Stimulated activated CD8-positive, alpha-beta memory T cell treated with anti-CD3 and anti-CD28 coated beads, Interleukin-4, amount 100 ng/mL, for 4 hours (primary cell): ENCODE measurements at regions not wholly inside any gene's neighbourhood (a gene's known extent, or its start where the extent isn't known, plus 50 kb on each side); places are given as distances from the start of the nearest gene placed in this dataset.

Experiments used
- DNase-seq, 2 donors: peaks; one replicate each; pipeline ENCODE4 v3.0.0-alpha.2; 2020; ENCODE audit warnings: low read depth in 2 of 2, low spot score in 1 of 2

DNA sequence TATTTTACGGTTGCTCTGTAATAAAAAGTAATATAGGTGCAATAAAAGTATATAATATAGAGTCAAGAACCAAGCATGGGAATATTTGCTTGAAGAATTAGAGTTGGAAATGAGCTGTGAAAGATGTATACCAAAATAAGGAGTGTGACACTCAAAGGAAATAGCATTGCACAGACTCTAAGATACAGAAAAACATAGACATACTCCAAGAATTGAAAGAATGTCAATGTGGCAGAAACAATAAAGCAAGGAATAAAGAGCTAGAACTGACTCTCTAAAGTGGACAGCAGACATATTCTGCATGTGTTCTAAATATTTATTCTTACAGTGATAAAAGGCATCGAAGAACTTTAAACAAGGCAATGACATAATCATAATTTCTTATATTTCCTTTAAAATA, 561.1 kb upstream of the SETBP1 start:
- DNase-seq: no peak

DNA sequence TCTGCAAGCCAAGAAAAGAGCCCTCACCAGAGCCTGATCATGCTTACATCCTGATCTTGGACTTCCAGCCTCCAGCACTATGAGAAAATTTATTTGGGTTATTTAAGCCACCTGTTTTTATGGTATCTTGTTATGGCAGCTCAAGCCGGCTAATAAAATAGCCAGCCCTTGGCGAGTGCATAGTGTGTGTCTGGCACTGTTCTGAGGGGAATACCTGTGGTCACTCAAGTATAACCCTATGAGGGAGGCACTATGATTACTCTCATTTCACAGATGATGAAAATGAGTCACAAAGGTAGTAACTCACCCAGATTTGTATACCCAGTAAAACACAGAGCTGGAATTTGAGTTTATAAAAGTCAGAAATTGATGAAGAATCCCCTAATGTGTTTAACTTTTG, 556.9 kb upstream of the SETBP1 start:
- DNase-seq: no peak

DNA sequence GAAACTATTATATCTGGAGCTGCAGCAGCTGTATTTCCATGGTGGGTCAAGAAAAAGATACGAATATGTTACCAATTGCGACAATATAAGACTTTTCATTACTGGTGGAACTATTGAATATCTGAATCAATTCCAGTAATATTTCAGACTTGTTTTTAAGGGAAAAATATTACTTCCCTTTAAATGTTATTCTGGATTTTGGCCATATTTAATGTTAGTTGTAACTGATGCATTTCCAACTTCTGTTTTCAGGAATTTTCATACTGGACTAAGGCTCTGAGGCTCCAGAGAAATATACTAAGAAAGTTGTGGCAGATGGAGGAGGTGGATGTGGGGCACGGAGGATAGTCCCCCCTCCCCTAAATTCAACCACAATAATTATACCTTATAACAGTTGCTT, 555.2 kb upstream of the SETBP1 start:
- no peak for DNase-seq

DNA sequence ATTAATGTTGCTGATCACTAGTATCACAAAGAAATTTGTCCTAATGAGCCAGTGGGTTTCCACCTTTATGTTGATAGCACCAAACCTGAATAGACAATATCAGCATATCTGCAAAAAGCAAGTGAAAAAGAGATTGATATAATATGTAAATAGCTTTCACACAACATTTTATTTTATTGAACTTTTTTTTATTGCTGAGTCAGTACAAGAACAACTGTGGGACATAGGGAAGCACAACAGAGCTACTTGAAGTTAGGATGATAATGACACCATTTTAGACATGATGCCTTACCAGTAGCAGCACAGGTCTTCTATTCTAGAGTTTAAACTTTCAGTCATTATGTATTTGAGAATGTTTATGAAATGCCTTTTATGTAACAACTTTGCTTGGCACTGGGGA, 554.1 kb upstream of the SETBP1 start:
- DNase-seq: no peak

DNA sequence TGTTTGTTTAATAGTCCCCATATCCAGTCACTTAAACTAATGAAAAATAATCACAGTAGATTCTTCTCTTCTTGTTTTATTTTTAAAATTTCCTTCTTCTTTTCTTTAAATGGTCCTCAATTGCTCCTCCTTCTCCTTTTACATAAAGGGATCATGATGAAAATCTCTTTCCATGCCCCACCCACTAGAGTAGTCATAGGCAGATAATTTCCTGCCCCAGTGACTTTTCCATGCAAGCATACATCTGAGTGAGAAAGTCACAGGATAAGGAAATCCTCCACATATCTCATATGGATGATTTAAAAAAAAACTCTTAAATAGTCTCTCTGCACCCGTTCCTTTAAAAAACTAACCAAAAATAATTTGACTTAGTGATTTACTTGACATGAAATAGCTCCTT, 552.3 kb upstream of the SETBP1 start:
- no peak for DNase-seq

- no peak for DNase-seq
Observed at GRCh38 chr18:44130376-44130942, 550.2 kb upstream of the SETBP1 start.

DNA sequence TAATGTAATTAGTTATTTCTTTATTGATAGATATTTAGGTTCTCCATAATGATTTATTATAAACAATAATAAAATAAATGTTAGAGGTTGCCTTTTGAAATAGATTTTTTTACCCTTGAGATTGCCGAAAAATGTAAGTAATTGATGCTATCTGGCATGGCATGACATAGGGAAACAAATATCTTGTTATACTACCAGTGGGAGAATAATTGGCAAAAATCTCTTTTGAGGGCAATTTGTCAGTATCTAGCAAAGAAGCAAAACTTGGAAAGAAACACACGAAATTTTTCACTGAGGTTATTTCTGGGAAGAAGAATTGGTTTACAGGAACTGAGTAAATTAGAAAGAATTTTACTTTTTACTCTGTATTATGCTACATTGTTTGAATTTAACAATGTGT, 547.2 kb upstream of the SETBP1 start:
- DNase-seq: no peak

DNA sequence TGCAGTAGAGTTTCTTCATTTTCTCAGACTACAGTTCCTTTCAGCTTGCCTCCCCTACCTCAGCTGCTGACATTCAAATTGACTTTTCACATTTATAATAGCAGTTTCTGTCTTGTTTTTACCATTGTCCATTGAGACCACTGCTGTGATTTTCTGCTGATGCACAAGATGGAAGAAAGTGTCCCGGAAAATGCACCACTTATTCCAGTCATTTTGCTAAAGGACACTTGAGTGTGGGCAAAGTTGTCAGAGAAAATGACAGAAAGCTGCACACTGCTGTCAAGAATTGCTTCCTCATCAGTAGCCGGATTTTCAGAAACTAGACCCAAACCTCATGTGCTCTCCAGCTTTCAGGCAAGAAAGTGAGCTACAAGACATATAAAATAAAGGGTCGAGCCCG, 546.2 kb upstream of the SETBP1 start:
- no peak for DNase-seq

DNA sequence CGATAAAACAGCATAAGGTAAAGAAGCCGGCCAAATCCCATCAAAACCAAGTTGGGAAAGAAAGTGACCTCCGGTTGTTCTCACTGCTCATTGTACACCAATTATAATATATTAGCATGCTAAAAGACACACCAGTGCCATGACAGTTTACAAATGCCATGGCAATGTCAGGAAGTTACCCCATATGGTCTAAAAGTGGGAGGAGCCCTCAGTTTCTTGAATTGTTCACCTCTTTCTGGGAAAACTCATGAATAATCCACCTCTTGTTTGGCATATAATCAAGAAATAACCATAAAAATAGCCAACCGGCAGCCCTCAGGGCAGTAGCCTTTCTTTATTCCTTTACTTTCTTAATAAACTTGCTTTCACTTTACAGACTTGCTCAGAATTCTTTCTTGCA, 544.9 kb upstream of the SETBP1 start:
- DNase-seq: no peak

DNA sequence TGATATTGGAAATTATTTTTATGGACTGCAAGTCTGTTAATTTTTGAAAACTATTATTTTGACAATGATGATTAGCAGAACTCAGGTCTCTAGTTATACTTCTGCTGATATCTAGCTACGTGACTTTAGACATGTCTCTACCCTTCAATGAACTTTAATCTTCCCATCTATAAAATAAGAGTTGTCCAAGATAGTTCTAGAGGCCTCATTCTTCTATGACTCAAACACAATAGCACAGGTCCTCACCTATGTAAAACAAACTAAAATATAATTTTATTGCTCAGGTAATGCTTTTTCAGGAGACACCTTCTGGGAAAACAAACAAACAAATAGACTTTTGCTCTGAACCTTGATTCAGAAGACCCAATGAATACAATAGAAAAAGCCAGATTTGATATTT, 544.4 kb upstream of the SETBP1 start:
- no peak for DNase-seq

GRCh38 chr18:44143072-44143471, 537.6 kb upstream of the SETBP1 start:
- DNase-seq: no peak

DNA sequence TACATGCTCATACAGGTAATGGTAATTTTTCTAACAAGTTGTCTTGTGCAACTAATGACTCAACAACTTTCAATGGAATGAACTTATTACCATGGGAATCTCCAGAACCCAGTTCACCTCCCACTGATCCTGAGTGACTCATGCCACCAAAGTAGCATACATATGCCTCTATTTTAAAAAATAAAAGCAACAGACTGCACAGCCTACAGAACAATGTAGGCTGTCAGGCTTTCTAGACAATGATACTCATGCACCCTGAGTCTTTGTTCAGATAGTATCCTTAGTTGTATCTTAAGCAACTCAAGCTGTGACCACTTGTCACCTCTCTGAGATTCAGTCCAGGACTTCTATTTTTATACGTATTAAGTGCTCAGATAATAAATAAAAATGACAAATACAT, 531.0 kb upstream of the SETBP1 start:
- no peak for DNase-seq

DNA sequence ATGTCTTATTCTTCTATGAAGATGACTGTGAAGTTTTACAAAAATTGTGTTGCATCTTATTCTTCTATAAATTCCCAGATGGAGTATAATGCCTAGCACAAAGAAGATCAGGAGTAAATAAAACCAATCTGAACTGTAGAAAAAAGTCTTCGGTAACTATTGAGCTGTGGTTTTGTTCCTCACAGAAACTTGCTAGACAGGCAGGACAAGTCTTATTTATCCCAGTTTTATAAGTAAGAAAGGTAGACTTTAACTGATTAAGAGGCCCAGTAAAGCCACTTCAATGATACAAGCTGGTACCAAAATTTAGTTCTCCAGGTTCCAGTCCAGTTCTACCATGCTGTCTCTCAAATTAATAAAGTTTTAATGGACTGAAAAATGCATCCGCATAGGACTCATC, 526.7 kb upstream of the SETBP1 start:
- DNase-seq: no peak

DNA sequence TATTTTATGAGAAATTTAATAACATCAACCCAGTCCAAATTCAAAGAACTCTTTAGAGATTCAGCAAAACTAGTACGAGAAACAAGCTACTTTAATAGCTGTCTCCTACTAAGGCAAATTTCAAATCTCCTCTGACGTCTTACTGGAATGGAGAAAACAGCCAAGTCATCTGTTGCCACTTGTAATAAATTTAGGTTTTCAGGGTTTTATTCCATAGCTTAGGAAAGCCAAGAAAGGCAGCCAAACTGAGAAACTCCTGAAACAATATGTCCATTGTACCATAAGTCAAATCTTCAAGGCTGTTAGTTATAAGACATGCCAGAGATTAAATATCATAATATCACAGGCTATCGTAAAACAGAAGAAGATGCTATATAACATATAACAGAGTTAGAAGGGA, 524.6 kb upstream of the SETBP1 start:
- no peak for DNase-seq

- no peak for DNase-seq
Observed at GRCh38 chr18:44156776-44157335, 523.8 kb upstream of the SETBP1 start.

GRCh38 chr18:44170208-44170880, 510.3 kb upstream of the SETBP1 start:
- no peak for DNase-seq

GRCh38 chr18:44171301-44171700, 509.4 kb upstream of the SETBP1 start:
- DNase-seq: no peak

GRCh38 chr18:44175891-44176290, 504.8 kb upstream of the SETBP1 start:
- DNase-seq: no peak

DNA sequence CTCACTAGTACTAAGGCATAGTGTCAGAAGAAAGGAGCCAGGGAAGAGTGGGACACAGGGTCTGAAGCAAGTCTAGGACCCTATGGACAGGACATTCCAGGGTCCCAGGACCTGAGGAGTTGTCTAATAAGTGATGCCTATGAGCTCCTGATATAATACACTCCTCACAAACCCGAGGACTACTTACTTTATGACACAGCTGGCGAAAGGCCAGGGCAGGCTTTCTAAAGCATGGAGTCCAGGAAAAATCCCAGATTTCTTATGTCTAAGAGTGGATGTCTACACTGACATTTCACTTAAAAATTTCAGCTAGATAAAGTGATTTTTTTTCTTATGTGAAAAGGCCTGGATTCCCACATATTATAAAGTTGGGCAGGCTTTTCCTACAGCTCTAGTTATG, 502.2 kb upstream of the SETBP1 start:
- DNase-seq: no peak

GRCh38 chr18:44179693-44180092, 501.0 kb upstream of the SETBP1 start:
- DNase-seq: no peak

GRCh38 chr18:44180683-44181082, 500.0 kb upstream of the SETBP1 start:
- DNase-seq: no peak

DNA sequence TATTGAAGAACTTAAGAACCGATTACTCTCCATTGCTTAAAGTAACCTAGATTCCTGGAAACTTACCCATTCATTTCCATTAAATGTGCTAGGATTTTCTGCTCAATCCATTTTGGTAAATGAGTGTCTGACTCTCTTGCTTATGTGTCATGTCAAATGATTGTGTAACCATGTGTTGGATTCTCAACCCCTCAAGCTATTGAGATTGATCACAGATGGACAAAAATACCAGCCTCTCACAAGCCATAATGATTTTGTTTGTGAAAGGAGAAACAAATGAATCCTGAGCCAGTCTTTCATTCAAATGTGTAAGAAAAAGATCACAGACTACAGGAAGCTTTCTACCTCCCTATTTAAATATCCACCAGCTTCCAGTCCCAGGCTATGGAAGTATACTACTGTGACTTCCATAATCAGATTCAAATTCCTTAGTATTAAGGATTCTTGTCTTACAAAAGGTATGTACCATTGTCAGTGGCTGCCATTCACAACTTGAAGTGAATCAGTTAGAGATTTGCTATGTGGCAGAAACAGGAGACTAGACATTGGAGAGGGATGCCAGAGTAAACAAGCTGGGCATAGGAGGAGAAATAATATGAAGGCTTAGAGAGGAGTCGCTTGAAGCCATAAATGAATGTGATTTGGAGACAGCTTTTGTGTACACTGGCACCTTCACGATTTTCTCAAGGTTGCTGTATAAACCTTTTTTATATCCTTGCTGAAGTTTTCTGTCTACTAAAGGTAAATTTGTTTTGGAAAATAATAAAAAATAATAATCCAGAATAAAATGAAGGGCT, 498.5 kb upstream of the SETBP1 start:
- DNase-seq: no peak
